Upper lobe of left lung (tissue), 6 donors: ENCODE measurements at regions not wholly inside any gene's neighbourhood (a gene's known extent, or its start where the extent isn't known, plus 50 kb on each side); places are given as distances from the start of the nearest gene placed in this dataset.
A peak's percentile ranks its signal among the peaks of the same experiment; 100 is the strongest.

ENCODE experiments used
- ATAC-seq, 2 donors: fragments of 200-7000 bp; cut with Tn5 transposase; one replicate each; pipeline ENCODE4 v1.9.1; 2022; ENCODE audit warnings: mild to moderate bottlenecking in 2 of 2, moderate library complexity in 2 of 2; ENCODE audit not compliant: low FRiP score in 2 of 2
- DNase-seq, 2 donors: peaks; one replicate each; pipeline ENCODE4 v3.0.0-alpha.2; 2019 to 2020
- H3K27ac ChIP-seq, 4 donors: fragments of 200-600 bp; sonication (generic); one replicate each; pipeline ENCODE4 v1.5.1; 2016 to 2019
- H3K27me3 ChIP-seq, 4 donors: fragments of 200-600 bp; sonication (generic); one replicate each; pipeline ENCODE4 v1.5.1; 2017 to 2019
- H3K36me3 ChIP-seq, 4 donors: fragments of 200-600 bp; sonication (generic); one replicate each; pipeline ENCODE4 v1.5.1; 2016 to 2019
- H3K4me1 ChIP-seq, 4 donors: fragments of 200-600 bp; sonication (generic); one replicate each; pipeline ENCODE4 v1.5.1; 2018 to 2019
- H3K4me3 ChIP-seq, 4 donors: fragments of 200-600 bp; sonication (generic); one replicate each; pipeline ENCODE4 v1.5.1; 2017 to 2019; ENCODE audit warnings: mild to moderate bottlenecking in 2 of 4, moderate library complexity in 1 of 4
- H3K9me3 ChIP-seq, 4 donors: fragments of 200-600 bp; sonication (generic); one replicate each; pipeline ENCODE4 v1.5.1; 2018 to 2019
- EP300 ChIP-seq, 4 donors: sonication (generic); formaldehyde crosslinking; IDR thresholded peaks; one replicate each; pipeline ENCODE4 v1.5.1; 2017; ENCODE audit warnings: antibody characterized with exemption in 4 of 4, control low read depth in 2 of 4
- POLR2A ChIP-seq, 4 donors: fragments of 450-650 bp; IDR thresholded peaks; one replicate each; pipeline ENCODE4 v1.5.1; 2016 to 2017; ENCODE audit warnings: antibody characterized with exemption in 4 of 4, mild to moderate bottlenecking in 2 of 4
- POLR2AphosphoS5 ChIP-seq, 2 donors: sonication (generic); formaldehyde crosslinking; IDR thresholded peaks; one replicate each; pipeline ENCODE4 v1.5.1; 2017; ENCODE audit warnings: antibody characterized with exemption in 2 of 2
- WGBS, 2 donors: methylation state at CpG; one replicate each; pipeline ENCODE4 v1.1.5; 2017 to 2018; 5-methylcytosine and 5-hydroxymethylcytosine counted together
- TF ChIP-seq, protein P1 (sequence below), 6 experiments: fragments of 450-650 bp in 4 of 6; fragments of 200-600 bp in 2 of 6; sonication (generic) in 2 of 6; IDR thresholded peaks; one replicate each; pipeline ENCODE4 v1.5.1; 2016 to 2019; ENCODE audit warnings: antibody characterized with exemption in 6 of 6
- donor health status: DM: no; HTN: no; CAD: no; lungs with moderate emphysema.
- donor health status: DM: no; HTN: yes; CAD: no; lungs with severe emphysema.

DNA sequence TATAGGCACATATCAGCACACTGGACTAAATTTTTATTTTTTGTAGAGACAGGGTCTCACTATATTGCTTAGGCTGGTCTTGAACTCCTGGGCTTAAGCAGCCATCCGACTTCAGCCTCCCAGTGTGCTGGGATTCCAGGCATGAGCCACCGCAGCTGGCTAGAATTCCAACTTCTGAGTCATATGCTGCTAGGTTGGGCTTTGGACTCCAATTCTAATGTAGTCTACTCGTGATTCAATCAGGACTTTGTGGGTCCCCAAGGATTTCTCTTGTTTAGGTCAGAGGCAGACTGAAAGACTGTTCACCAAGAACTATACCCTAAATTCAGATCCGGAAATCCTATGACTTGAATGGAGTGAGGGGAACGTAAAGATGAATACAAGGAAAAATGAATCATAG lies 68.2 kb upstream of the CHD1 start:
- 91 to 92% methylated on average over 5 of the region's 5 CpGs for WGBS, 2 donors
- DNase-seq (no peak), ATAC-seq (peak in 1 of 2 donors; percentile 38)
- H3K4me1 ChIP-seq: peaks cover 0 to 4% (median 2%) of the 10 kb centered on the region in 4 donors
- no peaks in the 10 kb centered on the region for H3K9me3 ChIP-seq
- H3K36me3 ChIP-seq: no peaks in the 10 kb centered on the region
- no peak overlapping the region for H3K27ac ChIP-seq
- no peak overlapping the region for H3K4me3 ChIP-seq
- no peaks in the 10 kb centered on the region for H3K27me3 ChIP-seq
- TF ChIP-seq, protein P1, sequence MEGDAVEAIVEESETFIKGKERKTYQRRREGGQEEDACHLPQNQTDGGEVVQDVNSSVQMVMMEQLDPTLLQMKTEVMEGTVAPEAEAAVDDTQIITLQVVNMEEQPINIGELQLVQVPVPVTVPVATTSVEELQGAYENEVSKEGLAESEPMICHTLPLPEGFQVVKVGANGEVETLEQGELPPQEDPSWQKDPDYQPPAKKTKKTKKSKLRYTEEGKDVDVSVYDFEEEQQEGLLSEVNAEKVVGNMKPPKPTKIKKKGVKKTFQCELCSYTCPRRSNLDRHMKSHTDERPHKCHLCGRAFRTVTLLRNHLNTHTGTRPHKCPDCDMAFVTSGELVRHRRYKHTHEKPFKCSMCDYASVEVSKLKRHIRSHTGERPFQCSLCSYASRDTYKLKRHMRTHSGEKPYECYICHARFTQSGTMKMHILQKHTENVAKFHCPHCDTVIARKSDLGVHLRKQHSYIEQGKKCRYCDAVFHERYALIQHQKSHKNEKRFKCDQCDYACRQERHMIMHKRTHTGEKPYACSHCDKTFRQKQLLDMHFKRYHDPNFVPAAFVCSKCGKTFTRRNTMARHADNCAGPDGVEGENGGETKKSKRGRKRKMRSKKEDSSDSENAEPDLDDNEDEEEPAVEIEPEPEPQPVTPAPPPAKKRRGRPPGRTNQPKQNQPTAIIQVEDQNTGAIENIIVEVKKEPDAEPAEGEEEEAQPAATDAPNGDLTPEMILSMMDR (IDR thresholded peaks at IDR 0.05): no peak
- TF ChIP-seq POLR2A (IDR thresholded peaks at IDR 0.05): no peak
- TF ChIP-seq POLR2AphosphoS5 (IDR thresholded peaks at IDR 0.05): no peak

DNA sequence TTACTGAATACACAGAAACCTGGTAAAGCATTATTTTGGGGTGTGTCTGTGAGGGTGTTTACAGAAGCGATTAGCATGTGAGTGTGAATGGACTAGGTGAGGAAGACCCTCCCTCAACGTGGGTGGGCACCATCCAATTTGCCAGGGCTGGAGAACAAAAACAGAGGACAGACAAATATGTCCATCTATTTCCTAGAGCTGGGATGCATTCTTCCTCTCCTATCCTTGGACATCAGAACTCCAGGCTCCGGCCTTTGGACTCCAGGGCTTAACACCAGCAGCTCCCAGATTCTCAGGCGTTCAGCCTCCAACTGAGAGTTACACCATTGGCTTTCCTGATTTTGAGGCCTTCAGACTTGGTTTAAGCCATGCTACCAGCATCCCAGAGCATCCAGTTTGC lies 65.8 kb upstream of the CHD1 start:
- H3K27ac ChIP-seq: no peak overlapping the region
- no peaks in the 10 kb centered on the region for H3K9me3 ChIP-seq
- no peak for ATAC-seq
- TF ChIP-seq POLR2AphosphoS5 (IDR thresholded peaks at IDR 0.05): no peak
- TF ChIP-seq, protein P1 (IDR thresholded peaks at IDR 0.05): no peak
- TF ChIP-seq EP300 (IDR thresholded peaks at IDR 0.05): no peak
- TF ChIP-seq POLR2A (IDR thresholded peaks at IDR 0.05): no peak
- no peak for DNase-seq
- H3K27me3 ChIP-seq: no peaks in the 10 kb centered on the region
- no peaks in the 10 kb centered on the region for H3K36me3 ChIP-seq
- H3K4me1 ChIP-seq: peaks cover 0 to 4% (median 2%) of the 10 kb centered on the region in 4 donors
- no peak overlapping the region for H3K4me3 ChIP-seq
- WGBS, 2 donors: 62 to 65% methylated on average over 3 to 4 of the region's 4 CpGs

DNA sequence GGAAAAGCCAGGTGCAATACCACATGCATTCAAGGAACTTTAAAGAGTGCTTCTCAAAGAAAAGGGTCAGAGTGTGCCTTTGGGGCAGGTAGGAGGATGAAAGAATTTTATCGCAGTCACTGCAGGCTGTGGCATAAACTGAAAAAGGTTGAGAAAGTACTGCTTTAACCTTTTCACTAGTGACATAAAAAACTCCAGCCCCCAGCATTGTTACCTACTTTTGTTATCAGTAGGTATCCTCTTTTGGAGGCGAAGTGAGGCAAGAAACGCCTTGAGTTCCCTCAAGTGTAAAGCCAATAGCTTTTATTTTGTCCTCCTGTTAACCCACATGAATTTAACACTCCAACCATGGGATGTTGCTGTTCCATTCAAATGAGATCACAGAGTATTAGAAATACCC lies 64.7 kb upstream of the CHD1 start:
- H3K4me1 ChIP-seq: peaks cover 0 to 4% (median 2%) of the 10 kb centered on the region in 4 donors
- DNase-seq (no peak), ATAC-seq (no peak)
- no peak overlapping the region for H3K4me3 ChIP-seq
- no peaks in the 10 kb centered on the region for H3K27me3 ChIP-seq
- TF ChIP-seq EP300 (IDR thresholded peaks at IDR 0.05) (no peak), POLR2A (IDR thresholded peaks at IDR 0.05) (no peak), POLR2AphosphoS5 (IDR thresholded peaks at IDR 0.05) (no peak)
- TF ChIP-seq, protein P1 (IDR thresholded peaks at IDR 0.05): no peak
- no peaks in the 10 kb centered on the region for H3K9me3 ChIP-seq
- 58 to 66% methylated on average over 3 of the region's 3 CpGs for WGBS, 2 donors
- H3K36me3 ChIP-seq: no peaks in the 10 kb centered on the region
- no peak overlapping the region for H3K27ac ChIP-seq

DNA sequence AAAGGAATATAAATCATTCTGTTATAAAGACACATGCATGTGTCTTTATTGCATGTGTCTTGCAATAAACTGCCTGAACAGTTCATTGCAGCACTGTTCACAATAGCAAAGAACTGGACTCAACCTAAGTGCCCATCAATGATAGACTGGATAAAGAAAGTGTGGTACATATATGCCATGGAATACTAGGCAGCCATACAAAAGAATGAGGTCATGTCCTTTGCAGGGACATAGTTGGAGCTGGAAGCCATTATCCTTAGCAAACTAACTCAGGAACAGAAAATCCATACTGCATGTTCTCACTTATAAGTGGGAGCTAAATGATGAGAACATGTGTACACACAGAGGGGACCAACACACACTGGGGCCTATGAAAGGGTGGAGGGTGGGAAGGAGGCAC lies 63.7 kb upstream of the CHD1 start:
- Histone ChIP-seq H3K36me3 (no peaks in the 10 kb centered on the region), H3K27ac (no peak overlapping the region), H3K27me3 (no peaks in the 10 kb centered on the region), H3K4me3 (no peak overlapping the region), H3K9me3 (no peaks in the 10 kb centered on the region), H3K4me1 (peaks cover 0 to 4% (median 2%) of the 10 kb centered on the region in 4 donors)
- no peak for DNase-seq
- ATAC-seq: no peak
- TF ChIP-seq, protein P1 (IDR thresholded peaks at IDR 0.05): no peak
- TF ChIP-seq EP300 (IDR thresholded peaks at IDR 0.05) (no peak), POLR2AphosphoS5 (IDR thresholded peaks at IDR 0.05) (no peak), POLR2A (IDR thresholded peaks at IDR 0.05) (no peak)

DNA sequence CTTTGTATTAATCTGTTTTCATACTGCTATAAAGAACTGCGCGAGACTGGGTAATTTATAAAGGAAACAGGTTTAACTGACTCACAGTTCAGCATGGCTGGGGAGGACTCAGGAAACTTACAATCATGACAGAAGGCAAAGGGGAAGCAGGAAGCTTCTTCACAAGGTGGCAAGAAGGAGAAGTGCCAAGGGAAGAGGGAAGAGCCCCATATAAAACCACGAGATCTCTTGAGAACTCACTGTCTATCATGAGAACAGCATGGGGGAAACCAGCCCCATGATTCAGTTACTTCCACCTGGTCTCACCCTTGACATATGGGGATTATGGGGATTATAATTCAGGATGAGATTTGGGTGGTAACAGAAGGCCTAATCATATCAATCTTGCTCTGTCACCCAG lies 60.9 kb upstream of the CHD1 start:
- WGBS, 2 donors: 64 to 74% methylated on average over 3 of the region's 3 CpGs
- ATAC-seq: peak in 1 of 2 donors; percentile 58

More for the DNA sequence above, 60.9 kb upstream of the CHD1 start:
- no peaks in the 10 kb centered on the region for H3K27me3 ChIP-seq
- H3K9me3 ChIP-seq: no peaks in the 10 kb centered on the region
- no peak overlapping the region for H3K27ac ChIP-seq
- DNase-seq: peak in 1 of 2 donors; percentile 29
- no peaks in the 10 kb centered on the region for H3K36me3 ChIP-seq
- no peak overlapping the region for H3K4me3 ChIP-seq
- no peak for TF ChIP-seq POLR2AphosphoS5 (IDR thresholded peaks at IDR 0.05)
- TF ChIP-seq POLR2A (IDR thresholded peaks at IDR 0.05): no peak
- TF ChIP-seq EP300 (IDR thresholded peaks at IDR 0.05): no peak
- TF ChIP-seq, protein P1 (IDR thresholded peaks at IDR 0.05): no peak
- H3K4me1 ChIP-seq: peaks cover 0 to 12% (median 2%) of the 10 kb centered on the region in 4 donors
